ENCODE measurements at regions not wholly inside any gene's neighbourhood (a gene's known extent, or its start where the extent isn't known, plus 50 kb on each side); places are given as distances from the start of the nearest gene placed in this dataset.

DNA sequence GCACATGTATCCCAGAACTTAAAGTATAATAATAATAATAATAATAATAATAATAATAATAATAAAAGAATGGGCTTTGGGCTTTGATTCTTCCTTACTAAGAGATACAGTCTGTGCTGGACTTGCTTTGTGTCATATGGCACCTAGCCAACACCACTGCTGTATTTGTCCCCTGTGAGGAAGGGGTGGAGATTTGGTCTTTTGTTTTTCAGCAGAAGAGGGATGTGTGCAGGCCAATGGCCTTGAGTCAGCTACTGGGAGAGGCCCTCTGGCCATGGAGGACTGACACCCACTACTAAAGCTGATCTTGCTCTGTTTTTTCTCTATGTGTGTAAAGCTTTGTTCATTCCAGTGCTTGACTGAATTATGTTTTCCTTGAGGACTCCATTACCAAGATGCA, 573.0 kb upstream of the PCDH15 start:
- DNase-seq, result no peak

GRCh38 chr10:55369670-55370420, 568.8 kb upstream of the PCDH15 start:
- no peak for DNase-seq

DNA sequence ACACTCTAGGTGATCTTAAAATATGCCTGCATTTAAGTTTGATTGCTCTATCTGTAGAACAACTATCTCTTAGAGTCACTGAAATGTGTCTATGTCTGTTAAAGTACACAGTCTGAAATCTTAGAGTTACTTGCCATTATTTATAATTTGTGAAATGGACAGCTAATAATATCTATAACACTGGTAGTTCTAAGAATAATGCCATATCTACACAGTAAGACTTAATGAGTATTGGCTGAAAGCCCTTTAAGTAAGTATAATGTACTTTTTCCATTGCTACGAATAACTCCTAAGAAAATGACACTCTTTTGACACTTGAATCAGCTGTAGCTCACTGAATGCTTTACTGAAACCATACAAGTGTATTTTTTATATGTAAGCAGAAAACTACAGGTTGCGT, 567.4 kb upstream of the PCDH15 start:
- no peak for DNase-seq

GRCh38 chr10:55367555-55367954, 566.5 kb upstream of the PCDH15 start:
- DNase-seq, result no peak

DNA sequence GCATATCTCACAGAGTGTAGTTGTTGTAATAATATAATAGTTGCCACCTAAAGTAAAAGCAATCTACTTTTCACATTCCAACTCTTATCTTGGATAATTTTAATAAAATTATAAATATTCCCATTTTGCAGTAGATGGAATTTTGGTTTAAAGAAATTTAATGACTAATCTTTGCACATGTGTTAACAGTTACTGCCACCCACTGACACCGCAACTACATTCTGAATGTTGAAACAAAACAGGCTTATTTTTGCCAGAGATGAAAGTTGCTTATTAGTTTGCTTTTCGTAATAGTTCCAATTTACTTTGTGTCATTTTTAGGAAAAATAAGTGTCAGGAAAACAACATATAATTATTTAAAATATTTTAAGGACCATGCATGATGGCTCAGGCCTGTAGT, 557.5 kb upstream of the PCDH15 start:
- DNase-seq, result no peak

- DNase-seq, result no peak
Measured at GRCh38 chr10:55353414-55353813, 552.4 kb upstream of the PCDH15 start.

GRCh38 chr10:55351431-55351830, 550.4 kb upstream of the PCDH15 start:
- DNase-seq, result no peak

- no peak for DNase-seq
Measured at GRCh38 chr10:55348534-55348933, 547.5 kb upstream of the PCDH15 start.

- DNase-seq, result no peak
Measured at GRCh38 chr10:55330486-55330885, 529.5 kb upstream of the PCDH15 start.

GRCh38 chr10:55329796-55330195, 528.8 kb upstream of the PCDH15 start:
- no peak for DNase-seq

GRCh38 chr10:55320187-55320700, 519.2 kb upstream of the PCDH15 start:
- no peak for DNase-seq

DNA sequence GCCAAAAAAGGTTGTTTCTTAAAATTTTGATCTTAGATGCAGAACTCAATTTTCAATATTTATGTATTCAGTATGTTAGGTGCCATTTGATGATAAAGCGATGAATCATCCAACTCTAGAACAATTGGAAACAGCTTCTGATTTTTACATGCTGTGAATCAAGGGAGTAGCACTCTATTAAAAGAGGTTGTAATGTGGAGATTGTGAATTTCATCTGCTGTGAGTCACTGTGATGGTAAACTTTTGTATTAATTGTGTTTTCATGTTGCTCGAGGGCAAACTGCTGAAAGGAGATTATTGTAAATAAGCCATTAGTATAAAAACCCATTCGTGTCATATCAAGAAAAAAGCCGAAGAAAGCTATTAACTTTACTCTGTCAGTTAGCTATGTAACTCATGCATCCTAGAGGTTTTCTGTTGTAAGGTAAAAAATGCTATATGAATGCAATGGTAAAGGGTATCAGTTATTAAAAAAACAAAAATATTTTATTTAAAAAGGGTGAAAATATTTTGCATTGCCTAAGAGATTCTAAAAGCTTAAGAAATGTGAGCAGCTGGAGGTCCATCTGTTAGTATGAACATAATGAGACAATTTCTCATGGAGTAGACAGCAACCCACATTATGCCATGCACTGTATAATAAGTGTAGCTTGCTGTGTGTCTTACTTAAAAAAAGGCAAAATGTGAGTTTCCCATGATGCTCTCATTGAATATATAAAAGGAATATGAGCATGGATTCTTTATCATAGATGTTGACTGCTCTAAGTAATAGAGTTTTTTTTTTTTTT, 511.0 kb upstream of the PCDH15 start:
- no peak for DNase-seq

DNA sequence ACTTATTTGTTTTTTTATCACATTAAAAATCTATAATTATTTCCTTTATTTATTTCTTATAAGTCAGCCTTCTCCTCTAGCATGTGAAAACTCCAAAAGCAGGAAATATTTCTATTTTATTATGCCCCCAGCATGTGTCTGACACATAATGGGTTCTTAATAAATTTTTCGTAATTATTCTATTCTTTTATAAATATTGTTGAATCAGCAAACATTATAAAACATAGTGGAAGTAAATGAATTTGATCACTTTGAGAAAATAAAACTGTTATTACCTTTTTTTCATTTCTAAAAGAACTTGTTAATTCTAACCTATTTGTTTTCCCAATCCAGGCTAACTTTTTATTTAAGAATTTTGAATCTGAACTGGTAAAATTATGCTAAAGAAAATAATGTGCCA, 509.1 kb upstream of the PCDH15 start:
- DNase-seq, result no peak

DNA sequence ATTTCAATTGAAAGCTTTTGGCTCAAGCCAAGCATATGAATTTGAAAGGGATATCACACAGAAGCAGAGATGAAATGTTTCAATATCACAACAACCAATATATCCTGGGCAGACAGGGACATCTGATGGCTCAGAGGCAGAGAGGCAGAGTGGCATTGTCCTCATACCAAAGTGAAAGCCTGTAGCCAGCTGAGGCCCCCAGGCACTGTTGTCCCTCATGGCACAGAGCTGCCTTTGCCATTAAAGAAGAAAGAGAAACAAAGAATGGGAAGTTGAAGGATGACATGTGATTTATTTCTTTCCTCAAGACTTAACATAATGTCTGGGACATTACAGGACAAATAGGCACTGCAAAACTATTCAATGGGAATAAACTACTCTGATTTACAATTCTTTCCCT, 504.3 kb upstream of the PCDH15 start:
- no peak for DNase-seq

- DNase-seq, result no peak
Measured at GRCh38 chr10:55287346-55287745, 486.3 kb upstream of the PCDH15 start.

GRCh38 chr10:55283031-55283430, 482.0 kb upstream of the PCDH15 start:
- DNase-seq, result no peak

DNA sequence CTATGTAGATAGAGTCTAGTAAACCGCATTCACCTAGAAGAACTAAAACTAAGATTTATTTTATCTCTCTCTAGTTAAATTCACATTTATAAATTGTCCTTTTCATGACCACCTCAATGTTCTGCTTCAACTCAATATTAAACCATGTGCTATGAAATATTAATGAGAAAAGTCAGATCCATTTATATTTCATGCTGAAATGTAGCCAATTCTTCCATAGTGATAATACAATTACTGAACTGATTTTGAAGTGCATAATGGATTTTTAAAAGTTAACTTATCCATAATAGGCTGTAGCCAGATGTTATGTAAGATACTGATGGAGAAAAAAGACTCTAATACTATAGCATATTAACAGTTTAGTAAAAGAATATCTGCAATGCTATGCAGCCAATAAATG, 479.7 kb upstream of the PCDH15 start:
- DNase-seq, result no peak

DNA sequence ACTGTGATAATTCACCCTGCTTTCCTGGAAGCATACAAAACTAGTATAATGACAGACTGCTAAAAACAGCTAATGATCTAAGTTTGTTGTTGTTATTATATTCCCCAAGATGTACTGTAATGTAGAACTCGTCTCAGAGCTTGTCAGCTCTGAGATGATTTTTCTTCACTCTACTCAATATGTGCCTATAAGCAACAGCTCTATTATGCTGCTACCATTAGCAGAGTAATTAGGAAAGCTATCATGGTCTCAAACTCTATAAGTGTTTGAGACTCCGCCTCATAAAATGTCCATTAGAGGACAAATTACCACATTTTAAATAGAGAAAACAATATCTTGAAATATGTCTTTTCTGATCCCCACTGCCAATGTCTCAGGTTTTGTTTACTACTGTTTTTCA, 476.5 kb upstream of the PCDH15 start:
- DNase-seq, result no peak

DNA sequence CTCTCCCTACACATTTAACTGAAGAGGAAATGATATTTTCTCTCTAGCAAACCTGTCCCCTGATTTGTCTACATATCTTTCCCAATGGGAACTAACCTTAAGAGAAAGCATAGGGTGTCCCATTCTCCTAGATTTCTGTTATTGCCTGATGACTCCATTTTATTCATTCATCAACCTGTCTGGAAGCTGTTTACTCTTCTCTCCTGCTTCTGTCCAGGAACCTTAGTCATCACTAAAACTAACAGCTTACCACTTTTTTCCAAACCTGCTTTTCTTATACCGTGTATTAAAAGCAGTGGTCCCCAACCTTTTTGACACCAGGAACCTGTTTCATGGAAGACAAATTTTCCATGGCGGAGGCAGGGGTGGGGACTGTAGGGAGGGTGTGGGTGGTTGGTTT, 473.3 kb upstream of the PCDH15 start:
- DNase-seq, result no peak

DNA sequence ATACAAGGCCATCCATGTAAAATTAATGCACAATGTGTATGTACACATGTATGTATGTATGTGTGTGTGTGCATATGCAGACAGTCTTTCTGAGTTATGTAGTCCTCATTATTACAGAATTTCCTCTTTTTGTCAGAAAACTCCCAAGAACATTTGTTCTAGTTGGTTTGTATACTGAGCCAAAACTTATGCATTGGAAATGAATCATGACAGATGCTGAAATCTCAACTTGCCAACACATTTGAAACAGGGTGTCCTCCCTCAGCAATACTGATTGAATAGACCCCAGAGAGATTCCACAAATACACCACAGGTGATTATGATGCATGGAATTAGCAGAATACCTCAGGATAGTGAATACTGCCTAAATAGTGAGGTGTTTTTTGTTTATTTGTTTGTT, 472.9 kb upstream of the PCDH15 start:
- no peak for DNase-seq

DNA sequence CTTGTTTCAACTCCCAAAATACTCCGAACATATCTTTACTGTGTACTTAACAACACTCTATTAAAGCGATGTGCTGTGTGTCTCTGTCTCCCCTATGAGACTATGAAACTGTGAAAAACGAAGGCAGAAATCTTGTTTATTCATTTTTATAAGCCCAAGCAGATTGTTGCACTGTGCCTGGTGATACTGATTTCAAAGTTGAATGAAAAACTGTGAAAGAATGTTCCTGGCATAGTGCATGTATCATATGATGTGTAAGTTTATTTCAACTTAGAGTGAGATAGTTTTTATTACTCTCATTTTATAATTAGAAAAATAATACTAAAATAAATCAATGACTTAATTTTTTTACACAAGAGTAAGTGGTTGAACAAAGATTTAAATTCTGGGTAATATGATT, 471.9 kb upstream of the PCDH15 start:
- DNase-seq, result no peak

DNA sequence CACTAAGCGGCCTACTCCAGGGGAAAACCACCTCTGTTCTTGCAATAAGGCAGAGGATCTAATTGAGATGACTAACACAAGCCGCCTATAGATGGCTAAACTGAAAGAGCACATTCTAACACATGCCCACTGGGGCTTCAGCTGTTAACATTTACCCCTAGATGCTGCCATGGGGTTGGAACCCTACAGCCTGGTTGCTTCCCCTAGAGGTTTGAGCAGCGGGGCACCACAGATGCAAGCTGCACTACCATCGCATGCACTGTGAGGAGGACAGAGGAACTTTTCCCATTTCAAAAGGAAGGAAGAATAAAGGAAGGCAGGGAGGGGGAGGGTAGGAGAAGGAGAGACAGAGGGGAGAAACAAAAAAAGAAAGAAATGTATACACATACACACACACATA, 465.8 kb upstream of the PCDH15 start:
- DNase-seq, result no peak

GRCh38 chr10:55263327-55263726, 462.3 kb upstream of the PCDH15 start:
- no peak for DNase-seq

- DNase-seq, result no peak
Measured at GRCh38 chr10:55242544-55242943, 441.5 kb upstream of the PCDH15 start.

All from renal pelvis (tissue), 1 donor.